ENCODE measurements at regions not wholly inside any gene's neighbourhood (a gene's known extent, or its start where the extent isn't known, plus 50 kb on each side); places are given as distances from the start of the nearest gene placed in this dataset.

- Histone ChIP-seq H3K9ac (ENCODE audit: low read depth, low read length) (no peak overlapping the region), H3K4me3 (ENCODE audit: low read length) (no peak overlapping the region), H3K36me3 (ENCODE audit: insufficient read depth, low read depth, low read length) (no peaks in the 10 kb centered on the region), H3K9me3 (ENCODE audit: insufficient read depth, low read depth, low read length) (no peaks in the 10 kb centered on the region), H3K27me3 (ENCODE audit: insufficient read depth, low read length) (no peaks in the 10 kb centered on the region), H3K4me1 (ENCODE audit: insufficient read depth, low read length) (no peaks in the 10 kb centered on the region), H3K27ac (ENCODE audit: low read length) (no peak overlapping the region)
Measured at GRCh38 chr6:78482801-78483552, 384.4 kb upstream of the IRAK1BP1 start.

GRCh38 chr6:78483553-78484197 is 383.7 kb upstream of the IRAK1BP1 start:
- Histone ChIP-seq H3K4me3 (ENCODE audit: low read length) (no peak overlapping the region), H3K9ac (ENCODE audit: low read depth, low read length) (no peak overlapping the region), H3K36me3 (ENCODE audit: insufficient read depth, low read depth, low read length) (no peaks in the 10 kb centered on the region), H3K4me1 (ENCODE audit: insufficient read depth, low read length) (no peaks in the 10 kb centered on the region), H3K9me3 (ENCODE audit: insufficient read depth, low read depth, low read length) (no peaks in the 10 kb centered on the region), H3K27me3 (ENCODE audit: insufficient read depth, low read length) (no peaks in the 10 kb centered on the region), H3K27ac (ENCODE audit: low read length) (no peak overlapping the region)

GRCh38 chr6:78484198-78485064 is 382.9 kb upstream of the IRAK1BP1 start:
- no peaks in the 10 kb centered on the region for H3K9me3 ChIP-seq (ENCODE audit: insufficient read depth, low read depth, low read length)
- no peak overlapping the region for H3K4me3 ChIP-seq (ENCODE audit: low read length)
- H3K27ac ChIP-seq (ENCODE audit: low read length) = no peak overlapping the region
- H3K4me1 ChIP-seq (ENCODE audit: insufficient read depth, low read length) = peaks cover 1% of the 10 kb centered on the region; the same call in 1 of the 2 replicates
- H3K36me3 ChIP-seq (ENCODE audit: insufficient read depth, low read depth, low read length) = no peaks in the 10 kb centered on the region
- H3K9ac ChIP-seq (ENCODE audit: low read depth, low read length) = no peak overlapping the region
- H3K27me3 ChIP-seq (ENCODE audit: insufficient read depth, low read length) = no peaks in the 10 kb centered on the region

- Histone ChIP-seq H3K4me3 (ENCODE audit: low read length) (no peak overlapping the region), H3K4me1 (ENCODE audit: insufficient read depth, low read length) (peaks cover 7% of the 10 kb centered on the region), H3K27me3 (ENCODE audit: insufficient read depth, low read length) (no peaks in the 10 kb centered on the region), H3K27ac (ENCODE audit: low read length) (no peak overlapping the region), H3K36me3 (ENCODE audit: insufficient read depth, low read depth, low read length) (no peaks in the 10 kb centered on the region), H3K9ac (ENCODE audit: low read depth, low read length) (no peak overlapping the region), H3K9me3 (ENCODE audit: insufficient read depth, low read depth, low read length) (no peaks in the 10 kb centered on the region)
Measured at GRCh38 chr6:78487401-78487800, 379.9 kb upstream of the IRAK1BP1 start.

- Histone ChIP-seq H3K4me3 (ENCODE audit: low read length) (no peak overlapping the region), H3K4me1 (ENCODE audit: insufficient read depth, low read length) (peaks cover 8% of the 10 kb centered on the region), H3K36me3 (ENCODE audit: insufficient read depth, low read depth, low read length) (no peaks in the 10 kb centered on the region), H3K9me3 (ENCODE audit: insufficient read depth, low read depth, low read length) (no peaks in the 10 kb centered on the region), H3K27me3 (ENCODE audit: insufficient read depth, low read length) (no peaks in the 10 kb centered on the region), H3K9ac (ENCODE audit: low read depth, low read length) (no peak overlapping the region), H3K27ac (ENCODE audit: low read length) (no peak overlapping the region)
Measured at GRCh38 chr6:78489874-78490273, 377.5 kb upstream of the IRAK1BP1 start.

GRCh38 chr6:78492351-78493017 is 374.9 kb upstream of the IRAK1BP1 start:
- Histone ChIP-seq H3K9me3 (ENCODE audit: insufficient read depth, low read depth, low read length) (no peaks in the 10 kb centered on the region), H3K4me3 (ENCODE audit: low read length) (no peak overlapping the region), H3K36me3 (ENCODE audit: insufficient read depth, low read depth, low read length) (no peaks in the 10 kb centered on the region), H3K27ac (ENCODE audit: low read length) (no peak overlapping the region), H3K27me3 (ENCODE audit: insufficient read depth, low read length) (no peaks in the 10 kb centered on the region), H3K9ac (ENCODE audit: low read depth, low read length) (no peak overlapping the region), H3K4me1 (ENCODE audit: insufficient read depth, low read length) (peaks cover 8% of the 10 kb centered on the region)

GRCh38 chr6:78500299-78501089 is 366.9 kb upstream of the IRAK1BP1 start:
- no peaks in the 10 kb centered on the region for H3K4me1 ChIP-seq (ENCODE audit: insufficient read depth, low read length)
- no peak overlapping the region for H3K27ac ChIP-seq (ENCODE audit: low read length)
- no peaks in the 10 kb centered on the region for H3K9me3 ChIP-seq (ENCODE audit: insufficient read depth, low read depth, low read length)
- no peaks in the 10 kb centered on the region for H3K36me3 ChIP-seq (ENCODE audit: insufficient read depth, low read depth, low read length)
- H3K4me3 ChIP-seq (ENCODE audit: low read length) = no peak overlapping the region
- H3K27me3 ChIP-seq (ENCODE audit: insufficient read depth, low read length) = no peaks in the 10 kb centered on the region
- H3K9ac ChIP-seq (ENCODE audit: low read depth, low read length) = no peak overlapping the region

GRCh38 chr6:78502386-78502887 is 364.9 kb upstream of the IRAK1BP1 start:
- Histone ChIP-seq H3K4me3 (ENCODE audit: low read length) (no peak overlapping the region), H3K36me3 (ENCODE audit: insufficient read depth, low read depth, low read length) (no peaks in the 10 kb centered on the region), H3K4me1 (ENCODE audit: insufficient read depth, low read length) (no peaks in the 10 kb centered on the region), H3K27me3 (ENCODE audit: insufficient read depth, low read length) (no peaks in the 10 kb centered on the region), H3K9ac (ENCODE audit: low read depth, low read length) (no peak overlapping the region), H3K27ac (ENCODE audit: low read length) (no peak overlapping the region), H3K9me3 (ENCODE audit: insufficient read depth, low read depth, low read length) (peaks cover 9% of the 10 kb centered on the region)

- no peaks in the 10 kb centered on the region for H3K36me3 ChIP-seq (ENCODE audit: insufficient read depth, low read depth, low read length)
- no peaks in the 10 kb centered on the region for H3K4me1 ChIP-seq (ENCODE audit: insufficient read depth, low read length)
- peaks cover 16% of the 10 kb centered on the region for H3K9me3 ChIP-seq (ENCODE audit: insufficient read depth, low read depth, low read length)
- no peaks in the 10 kb centered on the region for H3K27me3 ChIP-seq (ENCODE audit: insufficient read depth, low read length)
- no peak overlapping the region for H3K4me3 ChIP-seq (ENCODE audit: low read length)
- H3K27ac ChIP-seq (ENCODE audit: low read length) = no peak overlapping the region
- no peak overlapping the region for H3K9ac ChIP-seq (ENCODE audit: low read depth, low read length)
Measured at GRCh38 chr6:78505178-78505577, 362.2 kb upstream of the IRAK1BP1 start.

GRCh38 chr6:78511009-78511408 is 356.3 kb upstream of the IRAK1BP1 start:
- Histone ChIP-seq H3K4me3 (ENCODE audit: low read length) (no peak overlapping the region), H3K4me1 (ENCODE audit: insufficient read depth, low read length) (no peaks in the 10 kb centered on the region), H3K9me3 (ENCODE audit: insufficient read depth, low read depth, low read length) (peaks cover 16% of the 10 kb centered on the region), H3K9ac (ENCODE audit: low read depth, low read length) (no peak overlapping the region), H3K36me3 (ENCODE audit: insufficient read depth, low read depth, low read length) (no peaks in the 10 kb centered on the region), H3K27ac (ENCODE audit: low read length) (no peak overlapping the region), H3K27me3 (ENCODE audit: insufficient read depth, low read length) (no peaks in the 10 kb centered on the region)

Measured in iPS-20b (cell line).